ENCODE measurements at regions not wholly inside any gene's neighbourhood (a gene's known extent, or its start where the extent isn't known, plus 50 kb on each side); places are given as distances from the start of the nearest gene placed in this dataset.

- no peak for DNase-seq (ENCODE audit: low spot score)
These were observed 333.0 kb upstream of the N4BP1 start for GRCh38 chr16:48942996-48943395.

- no peak for DNase-seq (ENCODE audit: low spot score)
These were observed 326.8 kb upstream of the N4BP1 start for GRCh38 chr16:48936811-48937210.

- DNase-seq (ENCODE audit: low spot score): no peak
These were observed 322.4 kb upstream of the N4BP1 start for GRCh38 chr16:48932216-48932855.

GRCh38 chr16:48930951-48931553 lies 321.1 kb upstream of the N4BP1 start:
- DNase-seq (ENCODE audit: low spot score): no peak

GRCh38 chr16:48919791-48920190 lies 309.8 kb upstream of the N4BP1 start:
- DNase-seq (ENCODE audit: low spot score): no peak

- DNase-seq (ENCODE audit: low spot score): no peak
These were observed 308.7 kb upstream of the N4BP1 start for GRCh38 chr16:48918520-48919258.

- DNase-seq (ENCODE audit: low spot score): no peak
These were observed 306.6 kb upstream of the N4BP1 start for GRCh38 chr16:48916566-48916965.

GRCh38 chr16:48914070-48914469 lies 304.1 kb upstream of the N4BP1 start:
- no peak for DNase-seq (ENCODE audit: low spot score)

GRCh38 chr16:48913384-48913783 lies 303.4 kb upstream of the N4BP1 start:
- DNase-seq (ENCODE audit: low spot score): no peak

GRCh38 chr16:48912360-48912759 lies 302.4 kb upstream of the N4BP1 start:
- DNase-seq (ENCODE audit: low spot score): no peak

GRCh38 chr16:48911700-48912099 lies 301.7 kb upstream of the N4BP1 start:
- DNase-seq (ENCODE audit: low spot score): peak; percentile 59

- no peak for DNase-seq (ENCODE audit: low spot score)
These were observed 300.2 kb upstream of the N4BP1 start for GRCh38 chr16:48910214-48910613.

- DNase-seq (ENCODE audit: low spot score): no peak
These were observed 299.3 kb upstream of the N4BP1 start for GRCh38 chr16:48909231-48909630.

- DNase-seq (ENCODE audit: low spot score): no peak
These were observed 298.1 kb upstream of the N4BP1 start for GRCh38 chr16:48907906-48908634.

GRCh38 chr16:48905632-48906505 lies 295.9 kb upstream of the N4BP1 start:
- DNase-seq (ENCODE audit: low spot score): no peak

GRCh38 chr16:48904333-48904732 lies 294.4 kb upstream of the N4BP1 start:
- DNase-seq (ENCODE audit: low spot score): no peak

- no peak for DNase-seq (ENCODE audit: low spot score)
These were observed 293.1 kb upstream of the N4BP1 start for GRCh38 chr16:48903039-48903438.

GRCh38 chr16:48901712-48902374 lies 291.9 kb upstream of the N4BP1 start:
- DNase-seq (ENCODE audit: low spot score): peak; percentile 37

- DNase-seq (ENCODE audit: low spot score): no peak
These were observed 289.5 kb upstream of the N4BP1 start for GRCh38 chr16:48899500-48899899.

- DNase-seq (ENCODE audit: low spot score): no peak
These were observed 287.8 kb upstream of the N4BP1 start for GRCh38 chr16:48897698-48898205.

- DNase-seq (ENCODE audit: low spot score): no peak
These were observed 285.2 kb upstream of the N4BP1 start for GRCh38 chr16:48895142-48895541.

All from AG08396 (cell line).